Mucosa of descending colon (tissue), 3 donors: ENCODE measurements at regions not wholly inside any gene's neighbourhood (a gene's known extent, or its start where the extent isn't known, plus 50 kb on each side); places are given as distances from the start of the nearest gene placed in this dataset.

Experiments
- ATAC-seq: fragments of 200-7000 bp; cut with Tn5 transposase; one replicate; pipeline ENCODE4 v1.9.1; 2020; ENCODE audit warnings: mild to moderate bottlenecking, moderate library complexity
- DNase-seq, 3 donors: peaks; one replicate each; pipeline ENCODE4 v3.0.0-alpha.2; 2020
- H3K36me3 ChIP-seq: fragments of 200-600 bp; one replicate; pipeline ENCODE4 v1.8.0; 2021; ENCODE audit warnings: low read depth, mild to moderate bottlenecking
- H3K4me1 ChIP-seq: fragments of 200-600 bp; one replicate; pipeline ENCODE4 v1.8.0; 2021; ENCODE audit warnings: low read depth, mild to moderate bottlenecking
- H3K4me3 ChIP-seq: fragments of 200-600 bp; one replicate; pipeline ENCODE4 v1.8.0; 2021; ENCODE audit warnings: mild to moderate bottlenecking
- H3K9me3 ChIP-seq: fragments of 200-600 bp; one replicate; pipeline ENCODE4 v1.8.0; 2021; ENCODE audit warnings: mild to moderate bottlenecking
- CTCF ChIP-seq: fragments of 200-600 bp; IDR thresholded peaks from one replicate; pipeline ENCODE4 v1.8.0; 2022; ENCODE audit warnings: antibody characterized with exemption, mild to moderate bottlenecking
- intact Hi-C, 2 donors: fragments of 100-400 bp; cut with DNase I in 1 of 2; cut with micrococcal nuclease in 1 of 2; formaldehyde crosslinking; loops; one replicate each; pipeline versions ENCODE4 v1.11.0 to v1.11.1; 2022; cut with DNase I, micrococcal nuclease
- donor health status: DM: no; HTN: no; CAD: no; lungs with moderate emphysema.
- donor health status: DM: no; HTN: no; CAD: no.
- donor health status: DM: no; HTN: yes; CAD: no.

GRCh38 chr15:25946241-25946805 is 83.2 kb upstream of the ATP10A start:
- intact Hi-C loops, result no loop called here
- ATAC-seq, result no peak

GRCh38 chr15:25944386-25944785 is 81.3 kb upstream of the ATP10A start:
- H3K9me3 ChIP-seq, result peaks cover 24% of the 10 kb centered on the region
- intact Hi-C loops, result no loop called here
- H3K4me3 ChIP-seq, result no peak overlapping the region
- no peaks in the 10 kb centered on the region for H3K4me1 ChIP-seq
- DNase-seq (no peak), ATAC-seq (no peak)
- H3K36me3 ChIP-seq, result no peaks in the 10 kb centered on the region
- no peak for TF ChIP-seq CTCF

More at GRCh38 chr15:25946241-25946805, 83.2 kb upstream of the ATP10A start:
- Histone ChIP-seq H3K4me1 (no peaks in the 10 kb centered on the region), H3K36me3 (no peaks in the 10 kb centered on the region), H3K4me3 (no peak overlapping the region), H3K9me3 (peaks cover 24% of the 10 kb centered on the region)
- TF ChIP-seq CTCF, result no peak
- DNase-seq, result no peak

GRCh38 chr15:25943831-25944230 is 80.7 kb upstream of the ATP10A start:
- Histone ChIP-seq H3K4me3 (no peak overlapping the region), H3K36me3 (no peaks in the 10 kb centered on the region), H3K9me3 (peaks cover 20% of the 10 kb centered on the region), H3K4me1 (no peaks in the 10 kb centered on the region)
- DNase-seq (no peak), ATAC-seq (no peak)
- TF ChIP-seq CTCF, result no peak
- intact Hi-C loops, result no loop called here

GRCh38 chr15:25939122-25939521 is 76.0 kb upstream of the ATP10A start:
- H3K4me1 ChIP-seq, result no peaks in the 10 kb centered on the region
- no peaks in the 10 kb centered on the region for H3K36me3 ChIP-seq
- ATAC-seq (peak; percentile 57), DNase-seq (no peak)
- H3K9me3 ChIP-seq, result peaks cover under 1% of the 10 kb centered on the region
- no peak for TF ChIP-seq CTCF
- intact Hi-C loops, result loop anchor here in 1 of 2 donors (10.0 kb wide), 1 partner anchor 424 kb away; no protein-coding TSS in a partner anchor
- H3K4me3 ChIP-seq, result no peak overlapping the region

GRCh38 chr15:25937796-25938195 is 74.7 kb upstream of the ATP10A start:
- intact Hi-C loops, result loop anchor here in 1 of 2 donors (10.0 kb wide), 1 partner anchor 423 kb away; no protein-coding TSS in a partner anchor
- no peak for DNase-seq
- Histone ChIP-seq H3K9me3 (no peaks in the 10 kb centered on the region), H3K36me3 (no peaks in the 10 kb centered on the region), H3K4me3 (no peak overlapping the region), H3K4me1 (no peaks in the 10 kb centered on the region)
- ATAC-seq, result no peak
- no peak for TF ChIP-seq CTCF
